Colon (tissue), 2 donors: ENCODE measurements at regions not wholly inside any gene's neighbourhood (a gene's known extent, or its start where the extent isn't known, plus 50 kb on each side); places are given as distances from the start of the nearest gene placed in this dataset.

Source experiments
- FAIRE-seq: peaks from 2 replicates; lab custom pipeline; 2012; peaks lifted over from hg19 to GRCh38; lab: Jason Lieb, UNC
- donor health status: control.
- donor health status: control.

GRCh38 chrX:118167361-118167760, 50.8 kb upstream of the KLHL13 start:
- FAIRE-seq, result no peak

- FAIRE-seq, result peak; percentile 24
These were observed 54.7 kb upstream of the KLHL13 start for GRCh38 chrX:118171356-118171755.

GRCh38 chrX:118174516-118175098, 58.0 kb upstream of the KLHL13 start:
- FAIRE-seq, result no peak

- no peak for FAIRE-seq
These were observed 61.1 kb upstream of the KLHL13 start for GRCh38 chrX:118177708-118178107.

GRCh38 chrX:118178450-118178849, 61.8 kb upstream of the KLHL13 start:
- FAIRE-seq, result no peak

GRCh38 chrX:118179161-118179560, 62.6 kb upstream of the KLHL13 start:
- FAIRE-seq, result no peak

GRCh38 chrX:118179718-118180117, 63.1 kb upstream of the KLHL13 start:
- FAIRE-seq, result no peak

- FAIRE-seq, result no peak
These were observed 64.4 kb upstream of the KLHL13 start for GRCh38 chrX:118181030-118181429.

- no peak for FAIRE-seq
These were observed 65.4 kb upstream of the KLHL13 start for GRCh38 chrX:118182025-118182424.

GRCh38 chrX:118182681-118183080, 66.1 kb upstream of the KLHL13 start:
- FAIRE-seq, result peak; percentile 89

- FAIRE-seq, result peak; percentile 21
These were observed 67.0 kb upstream of the KLHL13 start for GRCh38 chrX:118183606-118184005.

- no peak for FAIRE-seq
These were observed 70.5 kb upstream of the KLHL13 start for GRCh38 chrX:118187100-118187499.

GRCh38 chrX:118189000-118189399, 72.4 kb upstream of the KLHL13 start:
- no peak for FAIRE-seq

GRCh38 chrX:118189628-118190027, 73.0 kb upstream of the KLHL13 start:
- no peak for FAIRE-seq

GRCh38 chrX:118197730-118198129, 81.1 kb upstream of the KLHL13 start:
- FAIRE-seq, result no peak

- no peak for FAIRE-seq
These were observed 82.0 kb upstream of the KLHL13 start for GRCh38 chrX:118198577-118198976.

- no peak for FAIRE-seq
These were observed 83.4 kb upstream of the KLHL13 start for GRCh38 chrX:118199997-118200396.

- FAIRE-seq, result peak; percentile 96
These were observed 89.1 kb upstream of the KLHL13 start for GRCh38 chrX:118205421-118206395.

GRCh38 chrX:118207831-118208453, 91.3 kb upstream of the KLHL13 start:
- peak; percentile 89 for FAIRE-seq

- no peak for FAIRE-seq
These were observed 91.9 kb upstream of the KLHL13 start for GRCh38 chrX:118208481-118208880.

- FAIRE-seq, result no peak
These were observed 95.5 kb upstream of the KLHL13 start for GRCh38 chrX:118211891-118212816.

GRCh38 chrX:118212817-118213183, 96.2 kb upstream of the KLHL13 start:
- FAIRE-seq, result no peak
